GM18505 (cell line): ENCODE measurements at regions not wholly inside any gene's neighbourhood (a gene's known extent, or its start where the extent isn't known, plus 50 kb on each side); places are given as distances from the start of the nearest gene placed in this dataset.
"Not testable (repeated sequence)": the region's sequence is repeated elsewhere in the genome, so short reads cannot be mapped to it uniquely, and the experiment has no call there.

Source experiments
- ATAC-seq: cut with Tn5 transposase; IDR thresholded peaks from one replicate; pipeline ENCODE4 v1.9.1; 2021; ENCODE audit not compliant: unreplicated experiment
- POLR2A ChIP-seq: IDR thresholded peaks from 4 replicates; pipeline ENCODE4 v1.6.1; 2011; ENCODE audit warnings: borderline replicate concordance; ENCODE audit not compliant: insufficient read depth, insufficient read length; ENCODE audit errors: extremely low read depth

- ATAC-seq, result no peak
- TF ChIP-seq POLR2A, result no peak
Measured at GRCh38 chr7:68348401-68348800, 1249.9 kb upstream of the AUTS2 start.

DNA sequence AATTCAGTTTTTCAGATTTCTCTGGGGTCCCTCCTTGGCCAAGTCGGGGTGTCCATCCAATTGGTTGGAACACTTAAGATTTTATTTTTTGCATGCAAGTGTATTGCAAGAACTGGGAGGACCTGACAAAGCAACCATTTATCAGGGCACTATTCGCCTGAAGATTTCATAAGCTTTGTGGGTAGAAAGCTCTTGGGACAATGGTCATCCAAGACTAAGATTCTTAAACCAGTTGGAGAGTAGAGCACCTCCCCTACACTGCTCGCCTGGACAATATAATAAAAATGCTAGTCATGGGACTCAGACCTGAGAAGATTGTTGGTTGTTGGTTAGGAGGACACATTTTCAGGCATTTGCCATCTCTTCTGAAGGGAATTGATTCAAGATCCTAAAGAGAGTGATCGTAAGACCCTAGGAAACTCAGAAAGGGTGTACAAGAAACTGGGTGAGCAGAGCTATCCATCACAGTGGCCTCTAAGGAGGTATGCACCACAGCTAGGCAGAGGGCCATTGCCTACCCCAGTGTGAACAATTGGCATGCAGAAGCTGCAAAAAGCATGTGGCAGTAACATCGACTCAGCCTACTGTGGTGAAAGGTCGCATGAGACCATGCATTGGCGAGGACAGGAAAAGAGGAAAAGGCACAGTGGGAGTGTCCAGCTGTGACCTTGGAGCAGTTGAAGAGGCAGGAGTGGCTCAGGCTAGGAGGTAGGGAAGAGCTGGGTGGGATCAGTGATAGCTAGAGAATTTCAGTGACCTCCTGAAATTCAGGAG is 1235.3 kb upstream of the AUTS2 start:
- ATAC-seq, result no peak
- no peak for TF ChIP-seq POLR2A

DNA sequence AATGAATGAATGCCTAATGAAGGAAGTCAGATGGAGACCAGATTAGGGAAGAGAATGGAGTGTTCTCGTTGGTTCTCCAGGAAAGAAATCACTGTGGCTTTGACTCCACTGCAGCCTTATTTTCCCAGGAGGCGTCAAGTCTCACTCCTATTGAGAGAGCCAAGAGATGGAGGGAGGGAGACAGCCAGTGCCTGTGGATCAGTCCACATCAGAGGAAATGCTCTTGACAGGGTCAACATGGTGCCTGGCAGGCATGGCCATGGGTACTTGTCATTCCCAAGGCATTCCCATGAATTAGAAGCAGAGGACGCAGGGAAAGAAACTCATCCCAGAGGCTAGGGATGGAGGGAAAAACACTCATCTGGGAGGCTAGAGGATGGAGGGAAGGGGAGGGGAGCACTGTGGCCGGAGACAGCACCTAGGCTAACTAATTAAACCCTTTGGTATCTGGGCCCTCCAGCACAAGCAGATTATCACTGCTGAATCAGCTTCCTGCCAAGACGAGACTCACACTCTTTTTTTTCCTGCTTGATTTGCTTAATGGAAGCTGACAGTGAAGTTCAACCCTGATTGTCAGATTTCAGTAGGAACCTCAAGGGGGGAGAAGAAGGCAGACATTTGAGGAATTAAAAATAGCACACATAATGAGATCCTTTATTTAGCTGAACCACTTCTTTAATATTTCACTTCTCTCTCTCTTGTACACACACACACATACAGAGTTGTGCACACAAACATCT is 1233.2 kb upstream of the AUTS2 start:
- no peak for TF ChIP-seq POLR2A
- ATAC-seq, result no peak

GRCh38 chr7:68371985-68372384 is 1226.3 kb upstream of the AUTS2 start:
- no peak for ATAC-seq
- no peak for TF ChIP-seq POLR2A

- TF ChIP-seq POLR2A, result no peak
- ATAC-seq, result no peak
Measured at GRCh38 chr7:68376131-68376661, 1222.1 kb upstream of the AUTS2 start.

- no peak for TF ChIP-seq POLR2A
- ATAC-seq, result no peak
Measured at GRCh38 chr7:68381731-68382130, 1216.5 kb upstream of the AUTS2 start.

- no peak for TF ChIP-seq POLR2A
- ATAC-seq, result no peak
Measured at GRCh38 chr7:68384581-68384980, 1213.7 kb upstream of the AUTS2 start.

DNA sequence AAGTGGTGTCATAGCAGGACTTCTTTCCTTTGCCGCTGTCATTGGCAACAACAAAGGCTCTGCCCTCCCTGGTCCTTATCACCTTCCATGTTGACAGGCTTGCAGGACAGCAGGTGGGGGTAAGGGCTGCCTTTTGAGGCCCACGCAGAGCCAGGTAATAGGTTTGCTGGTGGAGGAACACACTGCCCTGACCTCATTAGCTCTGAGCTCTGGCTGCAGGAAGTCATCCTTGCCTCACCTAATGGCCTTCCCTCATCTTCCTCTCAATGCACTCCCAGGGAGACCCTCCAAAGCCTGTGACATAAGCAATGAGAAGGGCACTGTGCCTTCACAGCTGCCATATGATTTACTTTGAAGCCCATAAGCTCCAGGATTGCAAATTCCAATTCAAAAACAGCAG is 1205.2 kb upstream of the AUTS2 start:
- ATAC-seq, result no peak
- no peak for TF ChIP-seq POLR2A

DNA sequence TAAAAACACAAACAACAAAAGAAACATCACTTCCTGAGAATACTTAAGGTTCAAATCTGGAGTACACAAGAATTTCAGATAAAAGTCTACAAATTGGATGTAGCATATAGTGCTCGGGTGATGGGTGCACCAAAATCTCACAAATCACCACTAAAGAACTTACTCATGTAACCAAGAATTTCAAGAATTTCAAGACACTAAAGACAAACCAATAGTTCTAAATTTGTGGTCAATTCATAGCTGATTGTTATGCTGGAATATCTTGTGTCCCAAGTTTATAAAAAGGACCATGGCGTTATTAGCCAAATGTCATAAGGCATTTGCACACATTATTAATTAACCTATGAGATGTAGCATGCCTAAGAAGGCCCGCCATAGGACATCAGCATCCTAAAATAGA is 1204.1 kb upstream of the AUTS2 start:
- ATAC-seq, result no peak
- no peak for TF ChIP-seq POLR2A

DNA sequence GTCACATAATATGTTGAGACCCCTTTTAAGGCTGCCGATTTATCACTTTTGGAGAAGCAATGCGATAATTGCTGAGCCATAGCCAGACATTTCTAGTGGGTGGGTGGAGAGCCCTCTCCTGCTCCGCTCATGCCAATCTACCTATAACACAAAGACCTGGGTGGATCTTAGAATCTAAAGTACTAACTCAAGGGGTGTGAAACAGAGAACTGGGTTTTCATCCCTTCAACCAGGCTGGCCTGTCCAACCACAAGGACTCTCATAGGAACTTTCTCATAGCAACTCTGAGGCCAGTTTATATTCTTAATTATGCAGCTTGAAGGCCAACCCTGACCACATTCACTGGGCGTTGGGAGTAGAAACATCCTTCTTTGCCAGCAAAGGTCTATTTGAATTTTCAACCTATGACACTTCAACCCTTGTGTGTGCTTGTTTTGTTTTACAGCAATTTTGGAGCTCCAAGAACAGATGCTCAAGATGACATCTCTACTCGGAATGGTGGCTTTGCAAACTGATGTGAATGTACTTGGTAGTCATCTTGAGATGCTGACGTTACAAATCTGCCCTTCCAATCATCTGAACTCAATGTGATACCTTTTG is 1198.2 kb upstream of the AUTS2 start:
- TF ChIP-seq POLR2A, result no peak
- no peak for ATAC-seq

GRCh38 chr7:68400783-68401182 is 1197.5 kb upstream of the AUTS2 start:
- TF ChIP-seq POLR2A, result no peak
- no peak for ATAC-seq

DNA sequence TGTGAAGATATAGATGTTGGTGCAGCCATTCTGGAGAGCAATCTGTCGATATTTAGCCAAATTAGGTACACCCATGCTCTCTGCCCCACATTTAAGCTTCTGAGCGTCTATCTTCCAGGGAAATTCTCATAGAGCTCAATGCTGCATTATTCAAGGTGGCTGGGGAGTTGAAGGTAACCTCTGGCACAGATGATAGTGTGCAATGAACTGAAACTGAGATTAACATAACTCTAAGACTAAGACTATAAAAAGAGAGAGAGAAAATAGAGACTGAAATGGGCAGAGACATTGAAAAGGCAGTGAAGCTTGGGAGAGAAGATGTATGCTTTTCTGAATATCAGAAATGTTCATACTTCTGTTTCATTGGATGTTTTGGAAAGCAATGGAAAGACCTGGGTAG is 1197.0 kb upstream of the AUTS2 start:
- ATAC-seq, result no peak
- TF ChIP-seq POLR2A, result no peak

- no peak for TF ChIP-seq POLR2A
- no peak for ATAC-seq
Measured at GRCh38 chr7:68406480-68406879, 1191.8 kb upstream of the AUTS2 start.

DNA sequence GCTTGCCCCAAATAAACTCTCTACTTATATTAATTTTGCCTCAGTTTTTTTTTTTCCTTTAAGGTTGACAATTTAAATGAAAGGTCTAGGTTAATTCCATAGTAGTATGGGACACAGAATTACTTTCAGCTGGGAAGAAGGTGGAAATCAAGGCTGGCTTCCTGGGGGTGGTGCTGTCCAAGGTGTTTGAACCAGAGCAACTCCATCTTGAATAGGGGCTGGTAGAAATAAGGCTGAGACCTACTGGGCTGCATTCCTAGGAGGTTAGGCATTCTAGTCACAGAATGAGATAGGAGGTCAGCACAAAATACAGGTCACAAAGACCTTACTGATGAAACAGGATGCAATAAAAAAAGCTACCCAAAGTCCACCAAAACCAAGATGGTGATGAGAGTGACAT is 1190.8 kb upstream of the AUTS2 start:
- ATAC-seq, result no peak
- TF ChIP-seq POLR2A, result no peak

DNA sequence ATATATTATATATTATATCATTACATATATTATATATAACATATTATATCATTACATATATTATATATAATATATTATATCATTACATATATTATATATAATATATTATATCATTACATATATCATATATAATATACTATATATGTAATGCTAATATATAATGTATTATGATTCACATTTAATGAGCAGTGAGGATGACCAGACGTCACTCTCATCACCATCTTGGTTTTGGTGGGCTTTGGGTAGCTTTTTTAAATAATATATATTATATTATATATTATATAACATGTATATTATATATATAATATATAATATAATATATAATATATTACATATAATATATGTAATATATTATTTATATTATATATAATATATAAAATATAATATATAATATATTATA is 1189.4 kb upstream of the AUTS2 start:
- no peak for TF ChIP-seq POLR2A

GRCh38 chr7:68409851-68410250 is 1188.4 kb upstream of the AUTS2 start:
- no peak for ATAC-seq
- no peak for TF ChIP-seq POLR2A

More for the DNA sequence above, 1189.4 kb upstream of the AUTS2 start:
- no peak for ATAC-seq

GRCh38 chr7:68410693-68411092 is 1187.6 kb upstream of the AUTS2 start:
- not testable (repeated sequence) for ATAC-seq
